ENCODE measurements at regions not wholly inside any gene's neighbourhood (a gene's known extent, or its start where the extent isn't known, plus 50 kb on each side); places are given as distances from the start of the nearest gene placed in this dataset.

DNA sequence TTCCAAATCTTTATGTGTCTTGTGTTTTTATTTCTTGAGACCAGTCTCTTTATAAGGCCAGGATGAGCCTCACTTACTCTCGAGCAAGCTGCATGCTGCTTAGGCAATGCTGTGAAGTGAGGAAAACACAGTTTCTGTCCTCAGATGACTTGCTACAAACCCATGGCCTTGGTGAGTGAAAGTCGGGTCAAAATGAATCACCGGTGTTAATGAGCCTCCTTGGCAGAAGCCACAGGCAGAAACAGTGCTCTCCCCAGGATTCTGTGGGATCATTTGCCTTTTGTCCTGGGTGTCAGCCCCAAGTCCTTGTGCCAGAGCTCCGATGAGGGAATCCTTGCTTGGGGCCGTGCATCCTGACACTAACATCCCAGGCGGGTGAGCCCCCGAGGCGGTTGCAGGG, 482.5 kb downstream of the QKI start:
- Histone ChIP-seq H3K27me3 (no peaks in the 10 kb centered on the region), H3K79me2 (no peaks in the 10 kb centered on the region), H3K9me2 (replicated peaks; ENCODE audit: insufficient read depth) (no peaks in the 10 kb centered on the region), H3K9me3 (ENCODE audit: low read depth) (no peaks in the 10 kb centered on the region), H2AFZ (no peak overlapping the region), H3K27ac (no peak overlapping the region), H3K4me1 (ENCODE audit: insufficient read depth) (no peaks in the 10 kb centered on the region), H3K4me2 (no peak overlapping the region), H3K4me3 (no peak overlapping the region), H3K36me3 (replicated peaks; ENCODE audit: insufficient read depth, low read depth) (no peaks in the 10 kb centered on the region), H4K20me1 (ENCODE audit: insufficient read depth, poor library complexity, severe bottlenecking) (no peaks in the 10 kb centered on the region)
- no peak for TF ChIP-seq EZH2phosphoT487 (IDR thresholded peaks at IDR 0.05; ENCODE audit: low read depth, severe bottlenecking, unreplicated experiment)
- TF ChIP-seq EZH2 (IDR thresholded peaks at IDR 0.05; ENCODE audit: borderline replicate concordance): no peak
- TF ChIP-seq, protein P1, sequence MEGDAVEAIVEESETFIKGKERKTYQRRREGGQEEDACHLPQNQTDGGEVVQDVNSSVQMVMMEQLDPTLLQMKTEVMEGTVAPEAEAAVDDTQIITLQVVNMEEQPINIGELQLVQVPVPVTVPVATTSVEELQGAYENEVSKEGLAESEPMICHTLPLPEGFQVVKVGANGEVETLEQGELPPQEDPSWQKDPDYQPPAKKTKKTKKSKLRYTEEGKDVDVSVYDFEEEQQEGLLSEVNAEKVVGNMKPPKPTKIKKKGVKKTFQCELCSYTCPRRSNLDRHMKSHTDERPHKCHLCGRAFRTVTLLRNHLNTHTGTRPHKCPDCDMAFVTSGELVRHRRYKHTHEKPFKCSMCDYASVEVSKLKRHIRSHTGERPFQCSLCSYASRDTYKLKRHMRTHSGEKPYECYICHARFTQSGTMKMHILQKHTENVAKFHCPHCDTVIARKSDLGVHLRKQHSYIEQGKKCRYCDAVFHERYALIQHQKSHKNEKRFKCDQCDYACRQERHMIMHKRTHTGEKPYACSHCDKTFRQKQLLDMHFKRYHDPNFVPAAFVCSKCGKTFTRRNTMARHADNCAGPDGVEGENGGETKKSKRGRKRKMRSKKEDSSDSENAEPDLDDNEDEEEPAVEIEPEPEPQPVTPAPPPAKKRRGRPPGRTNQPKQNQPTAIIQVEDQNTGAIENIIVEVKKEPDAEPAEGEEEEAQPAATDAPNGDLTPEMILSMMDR (IDR thresholded peaks at IDR 0.05; ENCODE audit: poor library complexity): no peak
- DNase-seq (ENCODE audit: low spot score): no peak
- 90% methylated on average over 8 of the region's 8 CpGs for WGBS (ENCODE audit: low lambda C conversion rate, missing lambda C conversion rate)

DNA sequence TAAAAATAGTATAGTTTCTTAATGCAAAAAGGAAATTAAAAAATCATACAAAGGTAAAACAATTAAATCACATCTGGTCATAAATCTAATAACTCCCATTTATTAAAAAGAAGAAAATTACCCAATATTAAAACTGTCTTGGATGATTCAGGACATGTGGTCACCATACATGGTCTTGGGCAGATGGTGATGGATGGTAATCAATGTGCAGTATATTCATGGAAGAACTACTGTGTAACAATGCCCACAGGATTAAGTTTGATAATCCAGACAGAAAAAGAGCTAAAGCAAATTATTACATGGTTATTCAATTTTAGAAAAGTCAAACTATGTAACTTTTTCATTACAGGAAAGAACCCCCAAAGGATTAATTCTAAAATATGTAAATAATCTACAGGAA, 480.6 kb downstream of the QKI start:
- DNase-seq (ENCODE audit: low spot score): no peak
- H3K9me2 ChIP-seq (replicated peaks; ENCODE audit: insufficient read depth): no peaks in the 10 kb centered on the region
- H3K4me1 ChIP-seq (ENCODE audit: insufficient read depth): no peaks in the 10 kb centered on the region
- H3K36me3 ChIP-seq (replicated peaks; ENCODE audit: insufficient read depth, low read depth): no peaks in the 10 kb centered on the region
- TF ChIP-seq EZH2phosphoT487 (IDR thresholded peaks at IDR 0.05; ENCODE audit: low read depth, severe bottlenecking, unreplicated experiment) (no peak), EZH2 (IDR thresholded peaks at IDR 0.05; ENCODE audit: borderline replicate concordance) (no peak)
- H2AFZ ChIP-seq: no peak overlapping the region
- no peak overlapping the region for H3K4me2 ChIP-seq
- H3K27me3 ChIP-seq: no peaks in the 10 kb centered on the region
- no peaks in the 10 kb centered on the region for H3K9me3 ChIP-seq (ENCODE audit: low read depth)
- no peaks in the 10 kb centered on the region for H3K79me2 ChIP-seq
- no peaks in the 10 kb centered on the region for H4K20me1 ChIP-seq (ENCODE audit: insufficient read depth, poor library complexity, severe bottlenecking)
- H3K4me3 ChIP-seq: no peak overlapping the region
- H3K27ac ChIP-seq: no peak overlapping the region

DNA sequence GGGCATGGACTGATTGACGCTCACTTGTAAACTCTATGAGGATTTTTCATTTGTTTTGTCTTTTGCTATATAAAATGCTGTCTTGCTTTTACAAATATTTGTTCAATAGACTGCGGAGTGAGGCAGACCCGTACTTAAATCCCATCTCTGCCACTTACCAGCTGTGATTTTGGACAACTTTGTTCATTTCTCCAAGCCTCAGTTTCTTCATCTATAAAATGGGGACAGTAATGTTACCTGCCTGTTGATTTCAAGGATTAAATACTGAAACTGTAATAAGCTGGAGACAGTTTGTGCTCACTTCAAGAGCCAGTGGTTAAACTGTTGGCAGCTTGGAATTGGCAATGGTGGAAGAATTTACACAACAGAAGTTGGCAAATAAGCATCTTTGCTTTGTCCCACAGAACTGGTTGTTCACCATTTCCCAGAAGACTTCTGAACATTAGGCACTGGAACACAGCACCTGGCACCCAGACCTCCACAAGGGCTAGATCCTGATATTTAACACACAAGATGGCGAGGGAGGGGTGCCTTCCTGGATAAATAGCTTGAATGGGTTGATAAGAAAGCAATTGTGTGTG, 479.2 kb downstream of the QKI start:
- no peaks in the 10 kb centered on the region for H3K9me2 ChIP-seq (replicated peaks; ENCODE audit: insufficient read depth)
- H3K9me3 ChIP-seq (ENCODE audit: low read depth): no peaks in the 10 kb centered on the region
- H3K79me2 ChIP-seq: no peaks in the 10 kb centered on the region
- H3K27me3 ChIP-seq: no peaks in the 10 kb centered on the region
- no peak for DNase-seq (ENCODE audit: low spot score)
- H3K4me3 ChIP-seq: no peak overlapping the region
- no peaks in the 10 kb centered on the region for H3K4me1 ChIP-seq (ENCODE audit: insufficient read depth)
- no peaks in the 10 kb centered on the region for H3K36me3 ChIP-seq (replicated peaks; ENCODE audit: insufficient read depth, low read depth)
- no peak overlapping the region for H3K27ac ChIP-seq
- 82% methylated on average over 4 of the region's 4 CpGs for WGBS (ENCODE audit: low lambda C conversion rate, missing lambda C conversion rate)
- H4K20me1 ChIP-seq (ENCODE audit: insufficient read depth, poor library complexity, severe bottlenecking): no peaks in the 10 kb centered on the region
- no peak overlapping the region for H2AFZ ChIP-seq
- TF ChIP-seq, protein P1 (IDR thresholded peaks at IDR 0.05; ENCODE audit: poor library complexity): no peak
- TF ChIP-seq EZH2phosphoT487 (IDR thresholded peaks at IDR 0.05; ENCODE audit: low read depth, severe bottlenecking, unreplicated experiment): no peak
- TF ChIP-seq EZH2 (IDR thresholded peaks at IDR 0.05; ENCODE audit: borderline replicate concordance): no peak
- no peak overlapping the region for H3K4me2 ChIP-seq

DNA sequence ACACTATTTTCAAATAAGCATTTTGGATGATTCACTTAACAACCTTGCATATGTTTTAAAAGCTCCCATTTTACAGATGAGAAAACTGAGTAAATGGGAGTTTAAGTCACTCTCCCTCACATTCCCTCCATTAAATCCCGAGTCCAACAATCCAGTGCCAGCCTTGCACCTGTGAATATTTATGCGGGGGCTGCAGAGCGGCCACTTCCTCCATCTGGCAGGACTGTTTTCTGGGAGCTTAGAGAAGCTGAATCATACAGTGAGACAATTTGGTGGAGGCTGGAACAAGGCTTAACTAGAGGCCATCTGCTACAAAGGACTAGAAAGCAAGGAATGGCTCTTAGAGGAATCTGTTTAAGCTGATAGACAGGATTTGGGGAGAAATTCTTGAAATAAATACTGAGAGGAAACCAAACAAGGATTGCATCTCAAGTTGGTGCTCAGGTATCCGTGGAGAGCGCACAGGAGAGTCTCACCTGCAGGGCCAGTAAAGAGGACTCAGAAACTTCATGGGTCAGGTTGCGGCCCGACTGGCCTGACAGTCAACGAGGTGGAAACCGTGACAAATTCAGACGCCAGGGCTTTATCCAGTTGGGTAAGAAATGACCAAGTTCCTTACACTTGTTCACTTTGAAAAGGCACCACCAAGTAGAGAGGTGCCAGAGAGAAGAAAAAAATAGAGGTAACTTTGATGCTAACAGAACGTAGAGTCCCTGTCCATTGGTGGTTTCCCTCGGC, 478.5 kb downstream of the QKI start:
- WGBS (ENCODE audit: low lambda C conversion rate, missing lambda C conversion rate): 90% methylated on average over 12 of the region's 12 CpGs
- DNase-seq (ENCODE audit: low spot score): no peak

More for the DNA sequence above, 478.5 kb downstream of the QKI start:
- Histone ChIP-seq H3K4me2 (no peak overlapping the region), H2AFZ (no peak overlapping the region), H3K4me3 (no peak overlapping the region), H3K4me1 (ENCODE audit: insufficient read depth) (no peaks in the 10 kb centered on the region), H3K79me2 (no peaks in the 10 kb centered on the region), H3K27ac (no peak overlapping the region), H3K27me3 (no peaks in the 10 kb centered on the region), H3K9me2 (replicated peaks; ENCODE audit: insufficient read depth) (no peaks in the 10 kb centered on the region), H4K20me1 (ENCODE audit: insufficient read depth, poor library complexity, severe bottlenecking) (no peaks in the 10 kb centered on the region), H3K36me3 (replicated peaks; ENCODE audit: insufficient read depth, low read depth) (no peaks in the 10 kb centered on the region), H3K9me3 (ENCODE audit: low read depth) (peaks cover 7% of the 10 kb centered on the region)
- no peak for TF ChIP-seq EZH2phosphoT487 (IDR thresholded peaks at IDR 0.05; ENCODE audit: low read depth, severe bottlenecking, unreplicated experiment)
- TF ChIP-seq, protein P1 (IDR thresholded peaks at IDR 0.05; ENCODE audit: poor library complexity): no peak
- TF ChIP-seq EZH2 (IDR thresholded peaks at IDR 0.05; ENCODE audit: borderline replicate concordance): no peak
